ENCODE measurements at regions not wholly inside any gene's neighbourhood (a gene's known extent, or its start where the extent isn't known, plus 50 kb on each side); places are given as distances from the start of the nearest gene placed in this dataset.

DNA sequence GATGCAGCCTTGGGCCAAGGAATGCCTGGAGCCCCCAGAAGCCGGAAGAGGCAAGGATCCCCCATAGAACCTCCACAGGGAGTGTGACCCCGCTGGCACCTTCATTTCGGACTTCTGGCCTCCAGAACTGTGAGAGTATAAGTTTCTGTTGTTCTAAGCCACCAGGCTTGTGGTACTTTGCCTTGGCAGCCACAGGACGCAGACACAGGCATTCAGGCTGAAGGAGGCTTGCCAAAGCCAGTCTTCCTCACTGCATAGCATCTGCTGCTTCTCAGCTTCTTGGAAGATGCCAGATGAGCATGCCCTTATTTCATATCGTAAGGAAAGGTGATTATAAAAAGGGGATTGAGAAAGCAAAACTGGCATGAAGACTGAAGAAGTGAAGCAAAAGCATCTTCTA lies 61.1 kb upstream of the TAS2R1 start:
- ATAC-seq (no peak), DNase-seq (no peak)
- no peak overlapping the region for H3K27ac Mint-ChIP-seq
- ChIA-PET POLR2A (no interaction called here), CTCF (no interaction called here)
- peaks cover 3% of the 10 kb centered on the region for H3K9me3 Mint-ChIP-seq (ENCODE audit: insufficient read depth)
- H3K36me3 Mint-ChIP-seq (ENCODE audit: low read depth), result no peaks in the 10 kb centered on the region
- no peaks in the 10 kb centered on the region for H3K4me1 Mint-ChIP-seq (ENCODE audit: low read depth)
- no peak overlapping the region for H3K4me3 Mint-ChIP-seq
- H3K27me3 Mint-ChIP-seq (ENCODE audit: low read depth), result no peaks in the 10 kb centered on the region

GRCh38 chr5:9690751-9691150 lies 60.6 kb upstream of the TAS2R1 start:
- Mint-ChIP-seq H3K36me3 (ENCODE audit: low read depth) (no peaks in the 10 kb centered on the region), H3K27me3 (ENCODE audit: low read depth) (no peaks in the 10 kb centered on the region), H3K9me3 (ENCODE audit: insufficient read depth) (peaks cover 3% of the 10 kb centered on the region), H3K27ac (no peak overlapping the region), H3K4me3 (no peak overlapping the region), H3K4me1 (ENCODE audit: low read depth) (no peaks in the 10 kb centered on the region)
- ChIA-PET CTCF (no interaction called here), POLR2A (no interaction called here)
- no peak for ATAC-seq
- DNase-seq, result no peak

DNA sequence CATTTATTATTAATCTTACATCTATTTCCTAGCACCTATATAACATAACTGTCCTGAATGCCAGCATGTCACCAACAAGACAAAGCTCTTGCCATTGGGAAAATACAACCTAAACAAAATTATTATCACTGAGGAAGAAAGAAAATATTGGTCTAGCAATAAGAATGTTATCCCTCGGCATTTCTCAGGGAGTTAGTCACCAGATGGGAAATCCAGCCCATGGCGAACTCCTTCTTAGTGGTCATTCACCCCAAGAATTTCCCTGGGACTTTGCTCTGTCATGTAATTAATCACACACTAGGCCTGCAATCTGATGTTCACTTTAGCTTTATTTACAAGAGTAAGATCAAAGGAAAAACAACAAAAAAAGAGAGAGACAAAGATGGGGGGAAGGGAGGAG lies 56.1 kb upstream of the TAS2R1 start:
- Mint-ChIP-seq H3K36me3 (ENCODE audit: low read depth) (no peaks in the 10 kb centered on the region), H3K27me3 (ENCODE audit: low read depth) (no peaks in the 10 kb centered on the region), H3K4me1 (ENCODE audit: low read depth) (no peaks in the 10 kb centered on the region), H3K27ac (no peak overlapping the region), H3K4me3 (no peak overlapping the region), H3K9me3 (ENCODE audit: insufficient read depth) (peaks cover 3% of the 10 kb centered on the region)
- ChIA-PET CTCF (no interaction called here), POLR2A (no interaction called here)
- DNase-seq (no peak), ATAC-seq (no peak)

DNA sequence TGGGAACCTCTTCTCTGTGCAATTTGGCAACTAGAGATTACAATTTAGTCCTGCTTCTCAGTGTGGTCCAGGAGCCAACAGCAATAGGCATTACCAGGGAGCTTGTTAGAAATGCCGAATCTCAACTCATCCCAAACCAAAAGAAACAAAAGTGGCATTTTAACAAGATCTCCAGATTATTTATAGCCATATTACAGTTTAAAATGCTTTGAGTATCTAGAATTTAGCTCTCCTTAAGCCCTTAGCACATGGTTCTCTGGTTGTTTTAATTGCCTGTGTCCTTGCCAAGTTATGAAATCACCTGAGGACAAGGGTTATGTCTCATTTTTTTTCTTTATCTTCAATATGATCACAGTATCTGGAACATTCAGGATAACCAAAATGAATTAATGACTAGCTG lies 51.6 kb upstream of the TAS2R1 start:
- H3K27ac Mint-ChIP-seq, result no peak overlapping the region
- no peaks in the 10 kb centered on the region for H3K36me3 Mint-ChIP-seq (ENCODE audit: low read depth)
- H3K9me3 Mint-ChIP-seq (ENCODE audit: insufficient read depth), result no peaks in the 10 kb centered on the region
- H3K27me3 Mint-ChIP-seq (ENCODE audit: low read depth), result no peaks in the 10 kb centered on the region
- ChIA-PET POLR2A (no interaction called here), CTCF (no interaction called here)
- no peaks in the 10 kb centered on the region for H3K4me1 Mint-ChIP-seq (ENCODE audit: low read depth)
- no peak for ATAC-seq
- H3K4me3 Mint-ChIP-seq, result no peak overlapping the region
- DNase-seq, result no peak
